GM19372 (cell line): ENCODE measurements at regions not wholly inside any gene's neighbourhood (a gene's known extent, or its start where the extent isn't known, plus 50 kb on each side); places are given as distances from the start of the nearest gene placed in this dataset.
"Not testable (repeated sequence)": the region's sequence is repeated elsewhere in the genome, so short reads cannot be mapped to it uniquely, and the experiment has no call there.

Experiments used
- ATAC-seq: cut with Tn5 transposase; IDR thresholded peaks from one replicate; pipeline ENCODE4 v1.9.1; 2021; ENCODE audit warnings: mild to moderate bottlenecking, low read depth, moderate library complexity; ENCODE audit not compliant: unreplicated experiment

DNA sequence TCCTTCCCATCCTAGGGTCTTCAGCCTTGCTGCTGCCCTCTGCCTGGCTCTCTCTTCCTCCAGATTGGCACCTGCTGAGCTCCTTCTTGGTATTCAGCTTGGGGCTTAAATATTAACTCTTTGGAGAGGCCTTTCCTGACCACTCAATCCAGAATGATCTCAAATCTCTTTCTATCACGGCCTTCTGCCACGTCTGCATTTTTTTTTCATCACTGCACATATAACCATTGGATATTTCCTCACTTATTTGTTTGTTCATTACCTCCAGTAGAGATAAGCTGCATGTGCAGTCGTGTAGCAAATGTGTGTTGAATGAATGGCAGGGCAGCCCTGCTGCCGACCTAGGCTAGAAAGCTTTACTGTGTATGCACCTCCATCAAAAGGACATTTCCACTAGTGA lies 51.6 kb upstream of the MPP7 start:
- ATAC-seq, result no peak

DNA sequence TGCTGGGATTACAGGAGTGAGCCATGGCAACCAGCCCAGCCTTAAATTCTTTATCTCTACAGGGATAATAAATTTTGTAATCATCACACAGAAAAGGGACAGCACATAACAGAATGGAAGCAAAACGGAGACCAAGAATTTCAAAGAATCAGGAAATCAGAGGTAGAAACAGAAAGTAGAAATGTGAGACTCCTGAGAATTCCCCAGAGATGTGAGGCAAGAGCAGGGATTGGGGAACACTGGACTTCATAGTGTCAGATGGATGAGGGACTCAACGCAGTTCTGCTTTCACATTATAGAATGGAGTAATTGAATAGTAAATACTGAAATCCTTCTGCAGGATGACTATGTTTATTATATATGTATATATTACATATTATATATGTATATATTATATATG lies 52.5 kb upstream of the MPP7 start:
- ATAC-seq, result no peak

DNA sequence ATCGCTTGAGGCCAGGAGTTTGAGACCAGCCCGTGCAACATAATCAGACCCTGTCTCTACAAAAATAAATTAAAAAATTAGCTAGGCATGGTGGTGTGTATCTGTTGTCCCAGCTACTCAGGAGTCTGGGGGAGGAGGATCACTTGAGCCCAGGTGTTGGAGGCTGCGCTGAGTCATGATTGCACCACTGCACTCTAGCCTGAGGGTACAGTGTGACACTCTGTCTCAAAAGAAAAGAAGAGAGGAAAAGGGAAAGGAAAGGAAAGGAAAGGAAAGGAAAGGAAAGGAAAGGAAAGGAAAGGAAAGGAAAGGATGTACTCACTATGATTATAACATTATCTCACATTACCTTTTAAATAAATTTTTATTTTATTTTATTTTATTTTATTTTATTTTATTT lies 56.5 kb upstream of the MPP7 start:
- no peak for ATAC-seq

DNA sequence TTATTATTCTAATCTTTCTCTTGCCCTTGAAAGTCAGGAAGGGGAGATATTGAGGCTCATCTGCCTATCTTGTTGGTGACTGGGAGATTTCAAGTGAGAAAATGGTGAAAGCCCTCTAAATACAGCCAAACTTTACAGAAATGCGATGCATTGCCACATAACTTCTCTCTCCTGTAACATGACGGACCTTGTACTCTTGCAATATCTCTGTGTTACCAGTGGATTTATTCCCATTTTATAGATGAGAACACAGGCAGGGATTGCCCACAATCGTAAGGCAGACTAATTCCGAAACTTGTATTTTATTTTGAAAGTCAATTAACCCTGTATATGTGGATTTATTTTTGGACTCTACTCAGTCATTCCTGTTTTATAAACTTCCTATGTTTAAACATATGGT lies 57.3 kb upstream of the MPP7 start:
- no peak for ATAC-seq

DNA sequence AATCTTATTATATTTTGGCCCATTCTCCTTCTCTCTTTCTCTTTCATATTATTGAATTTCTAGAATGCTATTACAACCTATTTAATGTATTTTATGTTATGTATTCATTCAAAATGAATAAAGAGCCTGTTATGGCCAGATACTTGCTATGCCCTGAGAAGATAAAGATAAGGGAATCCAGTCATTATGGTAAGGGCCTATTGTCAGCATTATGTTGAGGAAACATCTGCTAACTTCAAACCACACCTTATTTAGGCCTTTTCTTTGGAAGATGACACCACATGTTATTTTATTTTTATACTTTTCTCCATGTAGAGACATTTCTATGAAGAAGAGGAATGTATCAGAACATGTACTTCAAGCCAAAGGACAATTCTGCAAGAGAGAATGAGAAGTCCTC lies 60.5 kb upstream of the MPP7 start:
- no peak for ATAC-seq

DNA sequence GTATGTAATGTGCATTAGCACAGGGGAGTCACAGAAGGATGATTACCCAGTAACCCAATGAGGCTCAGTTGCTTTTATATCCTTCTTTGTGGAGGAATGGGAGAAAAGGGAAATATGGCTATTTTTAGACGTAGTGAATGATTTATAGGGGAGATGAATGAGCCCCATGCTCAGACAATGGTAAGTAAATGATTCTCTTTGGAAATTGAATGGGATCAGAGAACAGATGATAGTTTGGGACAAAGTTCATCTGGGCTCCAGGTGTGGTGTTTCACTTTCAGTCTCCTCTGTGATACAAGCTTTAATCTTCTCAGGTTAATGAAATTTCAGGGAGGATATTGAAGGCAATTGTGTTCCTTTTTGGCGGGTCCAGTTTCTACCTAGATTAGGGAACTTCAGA lies 63.0 kb upstream of the MPP7 start:
- no peak for ATAC-seq

DNA sequence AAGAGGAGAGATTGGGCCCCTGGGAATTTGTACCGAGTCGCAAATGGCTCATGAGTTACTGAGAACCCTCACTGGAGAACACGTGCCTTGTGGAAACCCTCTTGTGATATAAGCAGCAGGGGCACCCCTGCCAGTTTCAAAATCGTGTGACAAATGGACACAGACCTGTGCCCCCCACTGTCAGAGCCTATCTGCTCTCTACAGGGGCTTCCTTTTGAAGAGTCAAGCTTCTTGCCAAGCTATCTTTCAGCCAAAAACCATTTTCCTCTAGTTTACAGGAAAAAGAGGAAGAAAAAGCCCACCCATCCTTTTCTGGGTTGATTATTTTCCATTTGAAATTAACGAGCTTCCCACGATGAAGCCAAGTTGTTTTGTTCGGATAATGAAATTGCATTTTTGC lies 64.1 kb upstream of the MPP7 start:
- no peak for ATAC-seq

DNA sequence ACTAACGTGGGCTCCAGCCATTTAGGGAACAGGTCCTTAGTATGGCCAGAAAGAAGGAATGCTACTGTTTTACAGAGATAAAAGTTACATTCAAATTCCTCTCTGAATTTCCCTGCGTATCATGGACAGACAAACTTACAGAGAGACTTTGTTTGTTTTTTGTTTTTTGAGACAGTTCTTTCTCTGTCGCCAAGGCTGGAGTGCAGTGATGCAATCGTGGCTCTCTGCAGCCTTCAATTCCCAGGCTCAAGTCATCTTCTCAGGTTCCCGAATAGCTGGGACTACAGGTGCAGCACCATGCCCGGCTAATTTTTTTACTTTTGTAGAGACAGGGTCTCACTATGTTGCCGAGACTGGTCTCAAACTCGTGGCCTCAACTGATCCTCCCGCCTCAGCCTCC lies 64.5 kb upstream of the MPP7 start:
- no peak for ATAC-seq

DNA sequence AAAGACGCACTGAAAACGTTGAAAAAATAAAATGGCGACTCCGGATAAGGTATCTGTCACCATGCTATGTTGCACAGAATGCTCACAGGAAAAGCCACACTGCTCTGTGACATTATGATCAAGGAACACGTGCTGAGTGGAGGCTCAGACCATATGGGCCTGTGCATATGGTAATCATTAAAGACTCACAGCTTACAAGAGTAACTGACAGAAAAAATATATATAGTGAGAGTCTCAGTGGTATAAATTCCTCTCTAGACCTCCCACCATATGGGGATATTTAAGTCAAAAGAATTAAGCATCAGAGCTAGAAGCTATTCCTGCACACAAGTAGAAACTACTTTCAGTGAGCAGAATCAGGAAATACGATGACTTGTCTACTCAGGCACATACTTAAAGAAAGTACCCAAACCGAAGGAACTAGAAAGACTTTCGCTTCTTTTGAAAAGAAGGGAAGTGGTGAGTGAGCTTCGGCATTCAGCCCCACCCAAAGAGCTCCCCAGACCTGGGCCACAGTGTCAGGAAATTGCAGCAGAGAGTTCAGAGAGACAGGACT lies 65.1 kb upstream of the MPP7 start:
- ATAC-seq, result peak; percentile 97

DNA sequence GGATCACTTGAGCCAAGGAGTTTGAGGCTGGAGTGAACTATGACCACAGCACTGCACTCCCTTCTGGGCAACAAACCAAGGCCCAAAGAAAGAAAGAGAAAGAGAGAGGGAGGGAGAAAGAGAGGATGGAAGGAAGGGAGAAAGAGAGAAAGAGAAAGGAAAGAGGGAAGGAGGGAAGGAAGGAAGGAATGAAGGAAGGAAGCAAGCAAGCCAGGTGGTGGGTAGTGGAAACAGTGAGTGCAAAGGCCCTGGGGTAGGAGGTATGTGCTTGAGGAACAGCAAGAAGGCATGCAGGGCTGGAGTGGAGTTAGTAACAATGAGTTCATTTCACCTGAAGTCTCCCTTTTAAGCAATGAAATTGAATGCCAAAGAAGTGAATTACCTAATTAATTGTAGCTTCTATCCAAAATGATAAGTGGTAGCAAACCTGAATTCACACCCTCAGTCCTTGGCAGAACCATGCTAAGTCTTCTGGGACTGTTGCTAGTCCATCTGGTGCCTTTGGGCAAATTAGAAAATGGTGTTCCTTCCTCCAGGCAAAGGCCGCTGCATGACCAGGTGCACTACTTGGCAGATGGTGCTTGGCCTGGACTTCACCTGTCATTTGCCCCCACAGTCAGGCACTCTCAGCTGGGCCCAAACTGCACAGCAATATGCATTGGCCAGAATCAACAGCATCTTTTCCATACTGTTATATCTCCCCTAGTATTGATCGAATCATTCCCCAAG lies 67.4 kb upstream of the MPP7 start:
- no peak for ATAC-seq

DNA sequence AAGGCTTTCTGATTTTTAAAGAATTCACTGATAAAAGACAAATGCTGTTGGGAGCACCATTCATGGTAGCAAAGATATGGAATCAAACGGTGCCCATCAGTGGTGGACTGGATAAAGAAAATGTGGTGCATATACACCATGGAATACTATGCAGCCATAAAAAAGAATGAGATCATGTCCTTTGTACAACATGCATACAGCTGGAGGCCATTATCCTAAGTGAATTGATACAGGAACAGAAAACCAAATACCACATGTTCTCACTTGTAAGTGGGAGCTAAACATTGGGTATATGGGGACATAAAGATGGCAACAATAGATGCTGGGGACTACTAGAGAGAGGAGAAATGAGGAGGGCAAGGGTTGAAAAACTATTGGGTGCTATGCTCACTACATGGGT lies 68.8 kb upstream of the MPP7 start:
- ATAC-seq, result not testable (repeated sequence)

DNA sequence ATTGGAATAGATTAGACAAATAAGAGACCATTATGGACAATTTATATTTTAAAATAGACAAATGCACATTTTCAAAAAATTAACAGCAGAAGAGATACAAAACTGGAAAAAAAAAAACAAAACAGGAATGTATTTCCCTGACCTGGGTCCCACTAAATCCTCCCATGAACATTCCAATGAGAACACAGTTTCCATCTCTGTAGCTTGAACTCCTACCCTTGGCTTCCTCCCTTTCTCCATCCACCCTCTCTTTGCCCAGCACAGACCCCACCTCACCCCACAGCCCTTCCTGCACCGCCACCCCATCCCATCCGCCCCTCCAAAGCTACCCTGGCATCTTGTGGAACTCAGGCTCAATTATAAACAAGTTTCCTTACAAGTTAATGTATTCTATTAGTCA lies 71.2 kb upstream of the MPP7 start:
- ATAC-seq, result no peak

DNA sequence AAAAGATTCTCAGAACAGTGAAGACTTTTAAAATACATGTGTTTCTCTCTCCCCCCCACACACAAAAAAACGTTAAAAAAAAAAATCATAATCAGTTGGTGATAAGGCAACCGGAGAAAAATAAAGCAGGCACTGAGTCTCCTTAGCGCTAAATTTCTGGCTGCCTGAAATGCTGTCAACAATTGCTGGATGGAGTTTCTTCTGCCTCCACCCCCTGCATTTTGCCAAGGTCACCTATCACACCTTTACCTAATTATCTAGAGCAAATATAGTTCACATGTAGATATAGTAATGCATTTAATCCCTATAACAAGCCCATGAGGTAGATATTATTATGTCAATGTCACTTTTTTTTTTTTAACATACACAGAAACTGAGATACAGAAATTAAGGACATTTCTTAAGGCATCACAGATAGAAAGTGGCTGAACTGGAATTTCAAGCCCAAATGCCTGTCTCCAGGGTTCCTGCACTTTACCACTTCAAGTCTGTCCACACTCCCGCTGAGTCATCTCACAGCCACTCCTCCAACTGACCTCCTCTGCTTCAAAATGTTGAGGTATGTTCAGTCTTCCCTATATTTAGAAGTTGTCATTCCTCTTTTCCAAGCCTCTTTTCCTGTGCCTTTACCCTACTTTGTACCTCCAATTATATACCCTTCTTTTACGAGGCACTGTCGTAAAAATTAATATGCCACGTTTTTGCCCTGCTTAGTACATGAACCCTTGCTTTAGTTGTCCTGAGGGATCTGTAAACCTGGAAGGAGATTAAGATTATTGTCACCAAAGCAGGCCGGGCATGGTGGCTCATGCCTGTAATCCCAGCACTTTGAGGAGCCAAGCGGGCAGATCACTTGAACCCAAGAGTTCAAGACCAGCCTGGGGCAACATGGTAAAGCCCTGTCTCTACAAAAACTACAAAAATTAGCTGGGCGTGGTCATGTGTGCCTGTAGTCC lies 72.8 kb upstream of the MPP7 start:
- ATAC-seq, result no peak

DNA sequence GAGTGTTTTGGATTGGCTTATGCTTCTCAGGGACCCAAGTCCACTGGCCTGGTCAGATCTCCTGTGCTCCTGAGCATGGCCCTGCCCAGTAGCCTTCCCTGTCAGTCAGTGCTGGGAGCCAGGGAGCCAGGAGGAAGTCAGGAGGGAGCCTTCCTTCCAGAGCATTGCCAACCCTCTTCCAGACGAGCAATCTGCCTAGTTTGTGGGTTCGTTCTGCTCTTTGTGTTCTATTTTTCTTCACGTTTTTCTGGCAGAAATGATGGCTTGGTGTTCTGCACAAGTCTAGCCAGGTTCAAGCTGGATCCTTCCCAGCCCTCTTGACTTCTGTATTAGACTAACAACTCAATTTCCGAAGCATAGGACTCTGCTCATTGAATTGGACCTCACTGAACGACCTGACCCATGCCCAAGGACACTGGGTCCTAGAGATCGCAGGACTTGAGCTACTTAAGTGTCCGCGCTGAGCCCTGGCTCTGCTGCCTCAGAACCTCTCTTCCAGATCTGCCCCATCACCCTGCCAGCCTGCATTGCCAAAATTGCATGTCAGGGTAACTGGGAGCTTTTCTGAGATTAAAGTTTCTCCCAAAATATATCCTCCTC lies 76.2 kb upstream of the MPP7 start:
- no peak for ATAC-seq

DNA sequence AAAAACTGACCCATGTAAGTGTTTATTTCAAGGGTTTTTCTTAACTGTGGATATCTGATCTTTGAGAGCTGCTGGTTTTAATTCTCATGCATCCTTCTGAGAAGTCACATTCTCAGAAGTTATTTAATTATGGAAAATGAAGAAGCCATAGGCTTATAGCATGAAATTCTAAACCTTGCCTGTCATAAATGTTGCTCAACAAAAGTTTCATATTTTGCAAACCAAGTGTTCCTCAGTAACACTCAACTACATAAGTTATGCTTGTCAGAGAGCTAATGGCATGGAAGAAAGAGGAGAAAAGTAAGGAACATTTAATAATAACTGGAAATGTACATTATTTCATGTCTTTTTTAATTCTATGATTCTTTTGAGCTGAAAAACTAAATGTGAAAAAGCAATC lies 78.6 kb upstream of the MPP7 start:
- ATAC-seq, result no peak

DNA sequence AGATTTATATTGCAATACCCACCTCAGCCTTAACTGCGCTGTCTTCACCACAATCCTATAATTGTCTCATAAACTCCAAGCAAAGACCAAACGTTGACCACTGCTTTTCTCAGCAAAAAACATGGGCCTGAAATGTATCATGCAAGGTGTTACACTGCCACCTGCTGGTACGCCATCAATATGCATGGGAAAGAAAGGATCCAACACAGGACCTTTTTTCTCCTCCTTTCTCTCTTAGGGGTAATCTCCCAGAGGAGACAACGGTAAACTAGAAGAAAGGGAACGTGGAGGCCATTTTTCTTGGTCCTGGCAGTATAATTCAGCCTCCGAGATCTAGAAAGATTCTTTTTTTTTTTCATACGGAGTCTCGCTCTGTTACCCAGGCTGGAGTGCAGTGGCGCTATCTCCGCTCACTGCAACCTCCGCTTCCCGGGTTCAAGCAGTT lies 79.1 kb upstream of the MPP7 start:
- peak; percentile 97 for ATAC-seq

DNA sequence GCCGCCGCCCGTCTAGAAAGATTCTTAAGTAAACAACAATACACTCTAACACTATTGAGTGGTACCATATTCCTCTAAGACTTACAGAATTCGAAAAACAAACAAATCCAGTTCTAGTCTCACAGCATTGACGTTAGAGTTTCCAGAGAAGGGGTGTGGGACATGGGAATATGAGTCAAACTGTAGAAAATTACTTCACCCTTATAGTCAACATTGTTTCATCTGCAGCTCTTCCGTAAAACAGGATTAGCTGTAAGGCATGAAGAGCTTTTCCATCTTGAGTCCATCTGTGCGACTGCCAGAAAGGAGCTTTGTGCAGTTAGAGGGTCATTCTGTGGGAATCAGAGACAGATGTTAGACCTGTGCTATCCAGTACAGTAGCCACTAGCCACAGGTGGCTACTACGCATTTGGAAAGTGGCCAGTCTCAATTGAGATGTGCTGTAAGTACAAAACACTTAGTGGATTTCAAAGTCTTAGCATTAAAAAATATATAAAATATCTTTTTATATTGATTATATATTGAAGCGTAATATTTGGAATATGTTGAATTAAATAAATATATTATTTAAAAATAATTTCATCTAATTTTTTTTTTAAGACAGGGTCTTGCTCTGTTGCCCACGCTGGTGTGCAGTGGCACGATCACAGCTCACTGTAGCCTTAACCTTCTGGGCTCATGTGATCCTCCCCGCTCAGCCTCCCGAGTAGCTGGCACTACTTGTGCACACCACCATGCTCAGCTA lies 79.8 kb upstream of the MPP7 start:
- ATAC-seq, result no peak

DNA sequence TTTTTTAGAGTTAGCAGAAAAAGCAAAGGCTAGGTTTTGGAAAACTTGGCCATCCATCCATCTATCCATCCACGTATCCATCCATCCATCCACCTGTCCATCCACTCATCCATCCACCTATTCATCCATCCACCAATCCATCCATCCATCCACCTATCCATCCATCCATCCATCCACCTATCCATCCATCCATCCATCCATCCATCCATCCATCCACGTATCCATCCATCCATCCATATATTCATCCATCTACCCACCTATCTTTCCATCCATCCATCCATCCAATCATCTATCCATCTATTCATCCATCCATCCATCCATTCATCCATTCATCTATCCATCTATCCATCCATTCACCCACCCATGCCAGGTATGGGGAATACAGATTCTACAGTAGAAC lies 81.7 kb upstream of the MPP7 start:
- no peak for ATAC-seq

DNA sequence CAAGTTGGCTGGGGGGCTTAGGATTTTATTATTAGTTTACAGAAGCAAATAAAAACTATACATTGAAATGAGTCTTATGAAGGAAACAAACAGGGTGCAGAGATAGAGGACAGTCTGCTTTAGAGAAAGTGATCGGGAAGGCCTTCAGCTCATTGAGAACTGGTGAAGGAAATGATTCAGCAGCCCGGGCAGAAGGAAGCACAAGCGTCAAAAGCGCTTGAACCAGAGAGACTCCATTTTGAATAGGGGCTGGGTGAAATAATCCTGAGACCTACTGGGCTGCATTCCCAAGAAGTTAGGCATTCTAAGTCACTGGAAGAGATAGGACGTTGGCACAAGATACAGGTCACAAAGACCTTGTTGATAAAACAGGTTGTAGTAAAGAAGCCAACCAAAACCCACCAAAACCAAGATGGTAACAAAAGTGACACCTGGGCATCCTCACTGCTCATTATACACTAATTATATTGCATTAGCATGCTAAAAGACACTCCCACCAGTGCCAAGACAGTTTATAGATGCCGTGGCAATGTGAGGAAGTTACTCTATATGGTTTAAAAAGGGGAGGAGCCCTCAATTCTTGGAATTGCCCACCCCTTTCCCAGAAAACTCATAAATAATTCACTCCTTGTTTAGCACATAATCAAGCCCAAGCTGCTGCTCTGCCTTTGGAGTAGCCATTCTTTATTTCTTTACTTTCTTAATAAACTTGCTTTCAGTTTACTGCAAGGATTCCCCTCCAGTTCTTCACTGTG lies 83.1 kb upstream of the MPP7 start:
- ATAC-seq, result no peak

DNA sequence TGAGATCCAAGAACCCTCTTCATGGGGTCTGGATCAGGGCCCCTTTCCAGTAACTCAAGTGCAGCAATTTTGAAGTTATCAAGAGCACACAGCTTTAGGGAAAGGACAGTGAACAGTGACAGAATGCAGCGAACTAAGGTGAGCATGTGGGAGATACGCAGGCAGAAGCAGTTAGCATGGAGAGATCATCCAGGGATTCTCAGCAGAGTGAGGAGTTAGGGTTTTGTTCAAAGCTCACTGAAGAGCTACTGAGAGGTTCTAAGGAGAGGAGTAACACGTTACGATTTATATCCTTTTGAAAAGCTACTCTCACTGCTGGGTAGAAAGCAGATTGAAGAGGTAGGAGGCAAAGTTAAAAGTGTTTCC lies 83.6 kb upstream of the MPP7 start:
- ATAC-seq, result no peak
